GM23248 (cell line): ENCODE measurements at regions not wholly inside any gene's neighbourhood (a gene's known extent, or its start where the extent isn't known, plus 50 kb on each side); places are given as distances from the start of the nearest gene placed in this dataset.

Experiments used
- EZH2 ChIP-seq: fragments of 200-600 bp; sonication (generic); IDR thresholded peaks from 2 replicates; pipeline ENCODE4 v1.6.1; 2018; ENCODE audit warnings: antibody characterized with exemption, mild to moderate bottlenecking; ENCODE audit not compliant: insufficient read depth, poor library complexity, severe bottlenecking
- EZH2phosphoT487 ChIP-seq: fragments of 200-600 bp; sonication (generic); IDR thresholded peaks from 2 replicates; pipeline ENCODE4 v1.6.1; 2018; ENCODE audit warnings: antibody characterized with exemption, moderate library complexity, mild to moderate bottlenecking, low read depth; ENCODE audit not compliant: insufficient read depth

DNA sequence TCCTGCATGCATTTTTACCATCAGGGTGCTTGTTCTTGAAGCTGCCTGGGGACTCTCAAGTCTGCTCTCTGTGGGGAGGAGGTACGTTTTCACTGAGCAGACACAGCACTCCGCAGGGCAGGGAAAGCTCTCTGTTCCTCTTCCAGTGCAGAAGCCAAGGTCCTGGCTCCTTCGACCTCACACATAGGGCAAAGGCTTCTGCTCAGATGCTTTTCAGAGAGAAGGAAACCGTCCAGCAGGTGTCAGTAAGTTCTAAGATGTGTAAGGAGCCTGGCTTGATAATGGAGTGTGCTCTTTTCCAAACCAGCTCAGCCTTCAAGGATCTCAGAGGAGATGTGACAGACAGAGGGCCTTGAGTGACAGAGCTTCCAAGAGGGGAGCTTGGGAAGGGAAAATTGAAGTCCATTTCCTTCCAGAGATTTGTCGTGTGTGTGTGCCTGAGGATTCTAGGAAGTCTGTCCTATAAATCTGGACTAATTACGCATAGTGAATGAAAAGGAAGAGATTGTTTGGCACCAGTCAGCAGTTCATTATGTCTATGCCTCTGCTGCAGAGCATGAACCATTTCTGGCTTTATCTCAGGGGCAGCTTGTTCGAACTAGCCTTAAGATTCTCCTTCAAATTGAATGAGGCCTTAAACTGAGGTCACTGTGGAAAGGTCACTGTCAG is 67.3 kb upstream of the UPP2 start:
- TF ChIP-seq EZH2 (no peak), EZH2phosphoT487 (no peak)
